ENCODE measurements at regions not wholly inside any gene's neighbourhood (a gene's known extent, or its start where the extent isn't known, plus 50 kb on each side); places are given as distances from the start of the nearest gene placed in this dataset.
"Not testable (repeated sequence)": the region's sequence is repeated elsewhere in the genome, so short reads cannot be mapped to it uniquely, and the experiment has no call there.

DNA sequence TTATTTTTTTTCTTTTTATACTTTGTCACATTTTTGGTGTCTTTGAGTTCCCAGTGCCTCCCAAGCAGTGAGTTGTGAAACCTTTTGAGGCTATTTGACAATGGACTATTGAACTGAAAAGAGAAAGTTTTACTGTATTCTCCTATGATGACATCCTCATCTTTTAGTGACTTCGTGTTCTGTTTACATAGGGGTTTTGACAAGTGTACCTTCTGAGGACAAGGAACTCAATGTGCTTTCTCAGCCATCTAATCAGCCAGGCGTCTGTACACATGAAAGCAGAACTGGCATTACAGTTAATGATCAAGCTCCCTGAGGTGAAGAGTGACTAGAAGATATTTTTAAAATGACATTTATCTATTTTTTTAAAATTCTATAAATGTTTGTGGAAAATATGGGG lies 175.5 kb downstream of the ANXA1 start:
- no peaks in the 10 kb centered on the region for H3K9me3 ChIP-seq (ENCODE audit: control extremely low read depth in 1 of 3, control insufficient read depth in 2 of 3, insufficient read depth in 1 of 3, low read length in 2 of 3)
- no CpG with 5 or more reads among the region's 2 CpGs for WGBS (ENCODE audit: insufficient coverage)
- intact Hi-C loops (cut with micrococcal nuclease), result no loop called here
- no peak overlapping the region for H3K27ac ChIP-seq (ENCODE audit: low read length in 2 of 2)
- CTCF ChIA-PET, result interaction anchor here (0.7 kb wide), 1 partner anchor 104 kb away, joined by 3 read pairs; no protein-coding TSS in a partner anchor
- no peak overlapping the region for H3K9ac ChIP-seq (ENCODE audit: low read length)
- no peaks in the 10 kb centered on the region for H3K36me3 ChIP-seq (replicated peaks in 1 of 2; ENCODE audit: control extremely low read depth in 1 of 2, control insufficient read depth in 1 of 2, extremely low read depth in 1 of 2, insufficient read depth in 2 of 2, low read length in 1 of 2)
- H3K4me1 ChIP-seq (ENCODE audit: control insufficient read depth in 2 of 2, insufficient read depth in 2 of 2, low read length in 2 of 2), result no peaks in the 10 kb centered on the region
- Mint-ChIP-seq H3K9me3 (ENCODE audit: insufficient read depth) (no peaks in the 10 kb centered on the region), H3K4me1 (no peaks in the 10 kb centered on the region), H3K27me3 (no peaks in the 10 kb centered on the region), H3K4me3 (no peak overlapping the region), H3K27ac (no peak overlapping the region)
- H3K4me2 ChIP-seq (replicated peaks; ENCODE audit: low read depth, low read length, poor library complexity, severe bottlenecking), result no peak overlapping the region
- POLR2A ChIA-PET, result no interaction called here
- no peaks in the 10 kb centered on the region for H3K79me2 ChIP-seq (ENCODE audit: control insufficient read depth, insufficient read depth, low read length)
- DNase-seq (no peak), ATAC-seq (ENCODE audit: low read depth) (no peak)
- TF ChIP-seq CTCF (IDR thresholded peaks at IDR 0.05), result no peak
- TF ChIP-seq EZH2 (IDR thresholded peaks at IDR 0.05; ENCODE audit: borderline replicate concordance, insufficient read depth, low read depth, low read length, poor library complexity, severe bottlenecking), result no peak
- no peaks in the 10 kb centered on the region for H4K20me1 ChIP-seq (ENCODE audit: control insufficient read depth, insufficient read depth, low read length, poor library complexity, severe bottlenecking)
- no peak overlapping the region for H2AFZ ChIP-seq (ENCODE audit: insufficient read depth, low read depth, low read length, poor library complexity, severe bottlenecking)
- H3K27me3 ChIP-seq (replicated peaks in 1 of 4; ENCODE audit: control extremely low read depth in 1 of 4, control insufficient read depth in 3 of 4, insufficient read depth in 4 of 4, low read length in 3 of 4), result no peaks in the 10 kb centered on the region
- H3K4me3 ChIP-seq (ENCODE audit: control extremely low read depth in 1 of 5, extremely low read depth in 1 of 5, insufficient read depth in 1 of 5, low read depth in 2 of 5, low read length in 4 of 5), result no peak overlapping the region

DNA sequence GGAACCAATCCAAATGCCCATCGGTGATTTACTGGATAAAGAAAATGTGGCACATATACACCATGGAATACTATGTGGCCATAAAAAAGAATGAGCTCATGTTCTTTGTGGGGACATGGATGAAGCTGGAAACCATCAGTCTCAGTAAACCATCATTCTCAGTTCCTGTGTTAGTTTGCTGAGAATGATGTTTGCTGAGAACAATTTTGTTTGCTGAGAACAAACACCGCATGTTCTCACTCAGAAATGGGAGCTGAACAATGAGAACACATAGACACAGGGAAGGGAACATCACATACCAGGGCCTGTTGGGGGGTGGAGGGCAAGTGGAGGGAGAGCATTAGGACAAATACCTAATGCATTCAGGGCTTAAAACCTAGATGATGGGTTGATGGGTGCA lies 185.5 kb downstream of the ANXA1 start:
- H3K79me2 ChIP-seq (ENCODE audit: control insufficient read depth, insufficient read depth, low read length); H3K9me3 ChIP-seq (ENCODE audit: control extremely low read depth in 1 of 3, control insufficient read depth in 2 of 3, insufficient read depth in 1 of 3, low read length in 2 of 3); H3K9me3 Mint-ChIP-seq (ENCODE audit: insufficient read depth); H3K4me2 ChIP-seq (replicated peaks; ENCODE audit: low read depth, low read length, poor library complexity, severe bottlenecking); H3K4me3 ChIP-seq (ENCODE audit: control extremely low read depth in 1 of 5, extremely low read depth in 1 of 5, insufficient read depth in 1 of 5, low read depth in 2 of 5, low read length in 4 of 5); H2AFZ ChIP-seq (ENCODE audit: insufficient read depth, low read depth, low read length, poor library complexity, severe bottlenecking); H3K4me1 Mint-ChIP-seq; POLR2A ChIA-PET; intact Hi-C loops (cut with micrococcal nuclease); H3K9ac ChIP-seq (ENCODE audit: low read length); H3K27ac Mint-ChIP-seq; H3K27me3 ChIP-seq (replicated peaks in 1 of 4; ENCODE audit: control extremely low read depth in 1 of 4, control insufficient read depth in 3 of 4, insufficient read depth in 4 of 4, low read length in 3 of 4); H3K4me1 ChIP-seq (ENCODE audit: control insufficient read depth in 2 of 2, insufficient read depth in 2 of 2, low read length in 2 of 2); H3K27me3 Mint-ChIP-seq; H3K27ac ChIP-seq (ENCODE audit: low read length in 2 of 2); H3K4me3 Mint-ChIP-seq; H3K36me3 ChIP-seq (replicated peaks in 1 of 2; ENCODE audit: control extremely low read depth in 1 of 2, control insufficient read depth in 1 of 2, extremely low read depth in 1 of 2, insufficient read depth in 2 of 2, low read length in 1 of 2); CTCF ChIA-PET; H4K20me1 ChIP-seq (ENCODE audit: control insufficient read depth, insufficient read depth, low read length, poor library complexity, severe bottlenecking); ATAC-seq (ENCODE audit: low read depth); DNase-seq: not testable (repeated sequence)
- WGBS (ENCODE audit: insufficient coverage), result no CpG with 5 or more reads among the region's 2 CpGs
